Inflammatory macrophage treated with lipopolysaccharide for 4 hours (primary cell): ENCODE measurements at regions not wholly inside any gene's neighbourhood (a gene's known extent, or its start where the extent isn't known, plus 50 kb on each side); places are given as distances from the start of the nearest gene placed in this dataset.

Source experiments
- DNase-seq: peaks from one replicate; pipeline ENCODE4 v3.0.0-alpha.2; 2020

DNA sequence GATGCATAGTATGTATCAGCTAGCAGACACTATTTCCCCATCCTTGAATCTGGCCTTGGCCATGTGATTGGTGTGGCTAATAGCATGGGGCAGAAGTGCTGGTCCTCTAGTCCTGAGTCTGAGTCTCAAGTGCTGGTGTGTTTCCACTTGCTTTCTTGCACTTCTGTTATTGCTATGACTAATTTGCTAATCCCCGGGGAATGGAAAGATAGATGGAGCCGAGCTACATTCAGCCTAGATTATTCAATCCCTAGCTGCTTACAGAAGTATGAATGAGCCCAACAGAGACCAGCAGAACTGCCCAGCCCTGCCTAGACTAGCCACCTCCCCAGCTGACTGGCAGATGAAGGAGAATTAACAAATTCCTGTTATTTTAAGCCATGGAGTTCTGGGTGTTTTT lies 53.2 kb upstream of the SYPL1 start:
- no peak for DNase-seq

DNA sequence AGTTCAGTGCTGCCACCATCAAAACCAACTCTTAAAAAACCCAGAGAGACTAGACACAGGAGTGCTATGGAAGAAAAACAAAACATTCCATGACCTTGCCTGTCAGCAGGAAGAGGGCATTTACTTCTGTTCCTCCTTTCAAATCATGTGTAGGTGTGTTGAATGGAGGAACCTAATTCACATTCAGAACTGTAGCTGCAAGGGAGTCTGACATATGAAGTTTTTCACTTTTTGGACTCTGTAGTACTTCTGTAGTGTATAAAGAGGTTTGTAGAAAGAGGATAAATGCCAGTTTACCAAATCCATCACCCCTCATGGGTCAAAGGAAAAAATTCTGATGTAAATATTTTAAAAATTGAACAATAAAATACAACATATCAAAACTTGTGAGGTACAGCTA lies 51.1 kb upstream of the SYPL1 start:
- DNase-seq = no peak
